Liver (tissue), 7 donors: ENCODE measurements at regions not wholly inside any gene's neighbourhood (a gene's known extent, or its start where the extent isn't known, plus 50 kb on each side); places are given as distances from the start of the nearest gene placed in this dataset.

Experiments
- DNase-seq: peaks from one replicate; pipeline ENCODE4 v3.0.0-alpha.2; 2017; ENCODE audit warnings: low spot score
- H3K27ac ChIP-seq, 2 donors: one replicate each; pipeline ENCODE4 v1.7.0; 2013; ENCODE audit warnings: inconsistent platforms in 2 of 2, low read length in 2 of 2, control low read depth in 1 of 2, low read depth in 1 of 2, mild to moderate bottlenecking in 1 of 2
- H3K27me3 ChIP-seq, 4 donors: one replicate each; pipeline versions ENCODE4 v1.6.1 to v1.7.0; 2013; ENCODE audit warnings: low read length in 3 of 4, inconsistent platforms in 1 of 4, mild to moderate bottlenecking in 1 of 4, moderate library complexity in 1 of 4; ENCODE audit not compliant: control insufficient read depth in 4 of 4, insufficient read depth in 4 of 4
- H3K36me3 ChIP-seq, 4 donors: one replicate each; pipeline versions ENCODE4 v1.6.1 to v1.7.0; 2013; ENCODE audit warnings: low read length in 3 of 4, mild to moderate bottlenecking in 3 of 4, low read depth in 1 of 4, moderate library complexity in 1 of 4; ENCODE audit not compliant: control insufficient read depth in 4 of 4, insufficient read depth in 3 of 4
- H3K4me1 ChIP-seq, 4 donors: one replicate each; pipeline versions ENCODE4 v1.6.1 to v1.7.0; 2013; ENCODE audit warnings: low read length in 3 of 4, mild to moderate bottlenecking in 3 of 4, moderate library complexity in 1 of 4; ENCODE audit not compliant: control insufficient read depth in 4 of 4, insufficient read depth in 4 of 4
- H3K4me3 ChIP-seq, 3 donors: one replicate each; pipeline versions ENCODE4 v1.6.1 to v1.7.0; 2013; ENCODE audit warnings: low read length in 3 of 3, control low read depth in 1 of 3, low read depth in 1 of 3, mild to moderate bottlenecking in 1 of 3
- H3K9ac ChIP-seq, 2 donors: one replicate each; pipeline ENCODE4 v1.7.0; 2013; ENCODE audit warnings: low read length in 2 of 2, mild to moderate bottlenecking in 2 of 2, moderate library complexity in 2 of 2, control low read depth in 1 of 2, low read depth in 1 of 2
- H3K9me3 ChIP-seq, 4 donors: one replicate each; pipeline versions ENCODE4 v1.6.1 to v1.7.0; 2013; ENCODE audit warnings: low read length in 3 of 4; ENCODE audit not compliant: control insufficient read depth in 4 of 4
- ATF3 ChIP-seq: IDR thresholded peaks from 2 replicates; pipeline ENCODE4 v1.6.1; 2016; ENCODE audit warnings: antibody characterized with exemption
- EGR1 ChIP-seq, 2 donors: IDR thresholded peaks; 2 replicates each; pipeline ENCODE4 v1.6.1; 2016 to 2018; ENCODE audit warnings: antibody characterized with exemption in 2 of 2, low read depth in 2 of 2
- GABPA ChIP-seq, 2 donors: IDR thresholded peaks in 1 of 2; conservative IDR thresholded peaks in 1 of 2; 2 replicates each; pipeline ENCODE4 v1.6.1; 2016; ENCODE audit warnings: antibody characterized with exemption in 2 of 2, mild to moderate bottlenecking in 1 of 2, moderate library complexity in 1 of 2
- HNF4A ChIP-seq, 2 donors: conservative IDR thresholded peaks; 2 replicates each; pipeline ENCODE4 v1.6.1; 2016; ENCODE audit warnings: antibody characterized with exemption in 2 of 2, mild to moderate bottlenecking in 2 of 2
- HNF4G ChIP-seq: IDR thresholded peaks from 2 replicates; pipeline ENCODE4 v1.6.1; 2016; ENCODE audit warnings: antibody characterized with exemption
- NR2F2 ChIP-seq: IDR thresholded peaks from 2 replicates; pipeline ENCODE4 v1.6.1; 2016; ENCODE audit warnings: antibody characterized with exemption
- RAD21 ChIP-seq, 2 donors: IDR thresholded peaks; 2 replicates each; pipeline ENCODE4 v1.6.1; 2016; ENCODE audit warnings: antibody characterized with exemption in 2 of 2, mild to moderate bottlenecking in 2 of 2
- SP1 ChIP-seq: IDR thresholded peaks from 2 replicates; pipeline ENCODE4 v1.6.1; 2018; ENCODE audit warnings: antibody characterized with exemption, mild to moderate bottlenecking
- TAF1 ChIP-seq: conservative IDR thresholded peaks from 2 replicates; pipeline ENCODE4 v1.6.1; 2016; ENCODE audit warnings: antibody characterized with exemption, mild to moderate bottlenecking
- WGBS: extraction: QIAGEN DNeasy Blood & Tissue Kit; methylation state at CpG from one replicate; pipeline ENCODE4 v1.1.7; 2013; 5-methylcytosine and 5-hydroxymethylcytosine counted together
- TF ChIP-seq, protein P1 (sequence below): IDR thresholded peaks from 2 replicates; pipeline ENCODE4 v1.6.1; 2016; ENCODE audit warnings: antibody characterized with exemption
- donor health status: healthy.
- donor health status: healthy.
- donor health status: healthy.
- donor health status: healthy.

DNA sequence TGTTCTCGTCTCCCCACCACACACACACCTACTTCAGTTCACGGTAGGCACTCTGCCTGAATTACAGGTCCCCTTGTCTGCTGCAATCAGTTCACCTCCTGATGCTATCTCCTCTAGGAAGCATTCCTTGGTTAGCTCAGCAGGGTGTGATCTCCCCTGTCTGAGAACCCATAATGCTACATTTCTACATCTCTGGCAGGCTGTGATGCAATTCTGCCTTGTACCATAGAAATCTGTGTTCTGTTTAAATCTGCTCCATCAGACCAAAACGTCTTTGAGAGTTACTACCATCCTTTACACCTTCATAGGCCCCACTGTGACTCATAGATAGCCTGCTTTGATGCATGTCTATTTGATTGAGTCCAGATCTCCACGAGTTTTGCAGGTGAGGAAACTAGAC lies 103.9 kb downstream of the TTC32 start (continued):
- TF ChIP-seq, protein P1, sequence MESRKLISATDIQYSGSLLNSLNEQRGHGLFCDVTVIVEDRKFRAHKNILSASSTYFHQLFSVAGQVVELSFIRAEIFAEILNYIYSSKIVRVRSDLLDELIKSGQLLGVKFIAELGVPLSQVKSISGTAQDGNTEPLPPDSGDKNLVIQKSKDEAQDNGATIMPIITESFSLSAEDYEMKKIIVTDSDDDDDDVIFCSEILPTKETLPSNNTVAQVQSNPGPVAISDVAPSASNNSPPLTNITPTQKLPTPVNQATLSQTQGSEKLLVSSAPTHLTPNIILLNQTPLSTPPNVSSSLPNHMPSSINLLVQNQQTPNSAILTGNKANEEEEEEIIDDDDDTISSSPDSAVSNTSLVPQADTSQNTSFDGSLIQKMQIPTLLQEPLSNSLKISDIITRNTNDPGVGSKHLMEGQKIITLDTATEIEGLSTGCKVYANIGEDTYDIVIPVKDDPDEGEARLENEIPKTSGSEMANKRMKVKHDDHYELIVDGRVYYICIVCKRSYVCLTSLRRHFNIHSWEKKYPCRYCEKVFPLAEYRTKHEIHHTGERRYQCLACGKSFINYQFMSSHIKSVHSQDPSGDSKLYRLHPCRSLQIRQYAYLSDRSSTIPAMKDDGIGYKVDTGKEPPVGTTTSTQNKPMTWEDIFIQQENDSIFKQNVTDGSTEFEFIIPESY = no peak
- no peak for TF ChIP-seq NR2F2

DNA sequence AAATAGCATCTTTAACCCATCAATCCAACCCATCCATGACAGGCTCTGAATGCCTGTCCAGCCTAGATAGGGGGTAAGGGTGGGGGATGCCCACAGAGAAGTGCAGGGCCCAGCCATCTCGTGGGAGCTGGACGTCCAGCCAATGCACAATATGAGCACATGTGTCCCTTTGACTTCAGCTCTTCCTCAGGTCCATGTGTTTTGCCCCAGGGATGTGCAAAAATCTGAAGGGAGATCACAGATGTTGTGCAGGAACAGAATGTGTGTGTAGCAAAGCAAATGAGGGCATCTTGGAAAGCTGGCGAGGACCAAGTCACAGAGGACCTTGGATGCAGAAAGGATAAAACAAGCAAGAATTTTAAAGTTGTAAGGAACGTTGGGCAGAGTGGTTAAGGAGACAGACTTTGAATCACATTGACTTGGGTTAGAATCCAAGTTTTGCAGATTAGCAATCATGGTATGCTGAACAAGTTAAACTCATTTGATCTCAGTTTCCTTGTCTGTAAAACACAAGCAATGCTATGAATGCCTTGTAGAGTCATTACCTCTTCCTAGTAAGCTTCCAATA lies 104.5 kb downstream of the TTC32 start:
- Histone ChIP-seq H3K9ac (no peak overlapping the region), H3K36me3 (no peaks in the 10 kb centered on the region), H3K9me3 (no peaks in the 10 kb centered on the region), H3K4me3 (no peak overlapping the region), H3K4me1 (no peaks in the 10 kb centered on the region), H3K27me3 (no peaks in the 10 kb centered on the region), H3K27ac (no peak overlapping the region)
- no peak for TF ChIP-seq HNF4G
- TF ChIP-seq GABPA (IDR thresholded peaks at IDR 0.05 in 1 of 2, conservative IDR thresholded peaks at IDR 0.05 in 1 of 2) = no peak
- TF ChIP-seq RAD21 (IDR thresholded peaks at IDR 0.05) = no peak
- no peak for DNase-seq
- 81% methylated on average over 4 of the region's 4 CpGs for WGBS

DNA sequence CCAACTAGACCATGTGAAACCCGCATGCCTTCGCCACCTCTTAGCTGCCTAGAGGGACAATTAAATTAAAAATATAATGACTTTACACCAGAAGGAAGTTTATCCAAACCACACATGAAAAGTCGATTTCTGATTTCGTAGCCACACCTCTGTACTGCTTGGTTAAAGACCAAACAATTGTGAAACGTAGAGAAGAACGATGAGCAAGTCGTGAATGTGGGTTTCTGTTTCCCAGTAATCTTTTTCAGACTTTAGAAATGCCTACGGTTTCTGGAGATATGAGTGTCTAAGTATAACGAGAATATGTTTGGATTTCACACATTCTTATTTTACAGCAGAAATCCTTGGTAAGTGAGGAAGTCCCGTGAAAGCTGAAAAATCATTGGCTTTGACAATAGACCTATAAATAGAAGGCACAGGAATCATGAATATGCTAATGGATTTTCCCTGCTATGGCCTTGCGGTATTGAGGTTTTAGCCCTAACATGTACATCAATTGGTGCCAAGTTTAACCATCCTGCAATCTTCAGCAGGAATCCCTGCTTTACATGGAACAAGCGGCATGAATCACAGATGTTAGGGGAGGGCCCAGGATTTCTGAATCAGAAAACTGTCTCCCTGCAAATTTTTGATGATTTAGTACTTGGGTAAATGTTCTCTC lies 105.6 kb downstream of the TTC32 start:
- H3K27ac ChIP-seq = no peak overlapping the region
- H3K36me3 ChIP-seq = no peaks in the 10 kb centered on the region
- no peaks in the 10 kb centered on the region for H3K4me1 ChIP-seq
- H3K27me3 ChIP-seq = no peaks in the 10 kb centered on the region
- TF ChIP-seq ATF3 = no peak
- TF ChIP-seq, protein P1 = no peak
- H3K9me3 ChIP-seq = no peaks in the 10 kb centered on the region
- no peak for DNase-seq
- WGBS = 88% methylated on average over 12 of the region's 12 CpGs
- H3K9ac ChIP-seq = no peak overlapping the region
- H3K4me3 ChIP-seq = no peak overlapping the region

DNA sequence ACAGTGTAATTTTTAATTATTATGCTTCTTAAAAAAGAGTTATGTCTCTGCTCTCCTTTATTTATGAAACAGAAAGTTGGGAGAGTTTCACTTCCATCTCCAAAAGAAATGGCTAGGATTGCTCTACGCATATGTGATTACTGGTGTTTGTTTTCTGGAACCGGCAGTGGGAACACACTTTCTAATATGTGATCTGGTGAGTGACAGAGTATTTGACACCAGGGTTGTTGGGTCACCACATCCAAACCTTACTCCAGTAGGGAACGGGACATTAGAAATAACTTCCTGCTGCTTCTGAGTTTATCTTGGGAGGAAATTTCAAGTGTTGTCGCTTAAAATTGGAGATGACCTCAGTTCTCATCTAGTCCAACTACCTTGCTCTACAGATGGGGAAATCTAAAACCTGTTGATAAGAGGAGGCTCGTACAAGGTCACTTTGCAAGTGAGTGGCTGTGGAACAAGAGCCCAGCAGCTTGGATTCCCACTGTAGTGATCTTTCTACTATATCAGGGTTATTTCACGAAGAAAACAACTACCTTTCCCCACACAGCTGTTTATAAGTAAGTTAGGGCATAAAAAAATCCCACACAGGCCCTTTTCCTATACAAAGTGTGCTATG lies 108.5 kb downstream of the TTC32 start:
- WGBS = 78% methylated on average over 6 of the region's 6 CpGs
- H3K4me3 ChIP-seq = no peak overlapping the region
- no peak for TF ChIP-seq SP1
- no peak for TF ChIP-seq HNF4A (conservative IDR thresholded peaks at IDR 0.05)
- no peak for TF ChIP-seq ATF3
- TF ChIP-seq TAF1 = no peak
- no peak for TF ChIP-seq NR2F2
- no peak for TF ChIP-seq EGR1 (IDR thresholded peaks at IDR 0.05; ENCODE audit: low read depth in 2 of 2)

More for the DNA sequence above, 108.5 kb downstream of the TTC32 start:
- H3K36me3 ChIP-seq = no peaks in the 10 kb centered on the region
- no peaks in the 10 kb centered on the region for H3K27me3 ChIP-seq
- no peak for DNase-seq
- no peak overlapping the region for H3K27ac ChIP-seq
- H3K9me3 ChIP-seq = no peaks in the 10 kb centered on the region
- no peaks in the 10 kb centered on the region for H3K4me1 ChIP-seq
- H3K9ac ChIP-seq = no peak overlapping the region
